Gastrocnemius medialis (tissue), 4 donors: ENCODE measurements at regions not wholly inside any gene's neighbourhood (a gene's known extent, or its start where the extent isn't known, plus 50 kb on each side); places are given as distances from the start of the nearest gene placed in this dataset.

Experiments
- ATAC-seq, 2 donors: fragments of 150-250 bp; one replicate each; pipeline ENCODE4 v1.9.1; 2016
- DNase-seq, 2 donors: peaks; one replicate each; pipeline ENCODE4 v3.0.0-alpha.2; 2019
- H3K27ac ChIP-seq, 4 donors: fragments of 200-600 bp; sonication (generic); 1 replicate in 1 of 4; 2 replicates in 3 of 4; pipeline ENCODE4 v1.5.1; 2016 to 2018; ENCODE audit warnings: mild to moderate bottlenecking in 2 of 4, moderate library complexity in 1 of 4
- H3K27me3 ChIP-seq, 3 donors: fragments of 200-600 bp; sonication (generic) in 2 of 3; 1 replicate in 1 of 3; 2 replicates in 2 of 3; pipeline versions ENCODE4 v1.5.1 to v1.6.0; 2016 to 2019; ENCODE audit warnings: mild to moderate bottlenecking in 1 of 3, moderate library complexity in 1 of 3
- H3K36me3 ChIP-seq, 2 donors: fragments of 200-600 bp; sonication (generic) in 1 of 2; one replicate each; pipeline ENCODE4 v1.5.1; 2017 to 2018
- H3K4me1 ChIP-seq, 2 donors: fragments of 200-600 bp; sonication (generic) in 1 of 2; one replicate each; pipeline ENCODE4 v1.5.1; 2016 to 2017; ENCODE audit warnings: mild to moderate bottlenecking in 2 of 2
- H3K4me3 ChIP-seq, 4 donors: fragments of 200-600 bp; sonication (generic) in 3 of 4; 1 replicate in 1 of 4; 2 replicates in 3 of 4; pipeline ENCODE4 v1.5.1; 2016 to 2019; ENCODE audit warnings: mild to moderate bottlenecking in 2 of 4
- H3K9me3 ChIP-seq, 3 donors: fragments of 200-600 bp; sonication (generic) in 2 of 3; 1 replicate in 1 of 3; 2 replicates in 2 of 3; pipeline ENCODE4 v1.5.1; 2016 to 2019
- POLR2A ChIP-seq, 2 donors: fragments of 450-650 bp; IDR thresholded peaks; one replicate each; pipeline ENCODE4 v1.6.1; 2017; ENCODE audit warnings: antibody characterized with exemption in 2 of 2, mild to moderate bottlenecking in 2 of 2, moderate library complexity in 2 of 2
- in situ Hi-C, 4 donors: fragments of 200-750 bp; cut with MboI; loops; one replicate each; pipeline versions ENCODE4 v1.15.0 to v1.8.0; 2017; ENCODE audit warnings: low sequenced_read_pairs in 4 of 4
- intact Hi-C: fragments of 100-400 bp; cut with DNase I; formaldehyde crosslinking; loops from one replicate; pipeline ENCODE4 v1.15.1; 2023; ENCODE audit warnings: low total_unique reads
- TF ChIP-seq, protein P1 (sequence below), 5 experiments: fragments of 450-650 bp in 3 of 5; fragments of 200-600 bp in 2 of 5; sonication (generic) in 2 of 5; IDR thresholded peaks in 4 of 5; conservative IDR thresholded peaks in 1 of 5; 1 replicate in 4 of 5; 2 replicates in 1 of 5; pipeline ENCODE4 v1.5.1; 2016 to 2019; ENCODE audit warnings: antibody characterized with exemption in 5 of 5, mild to moderate bottlenecking in 3 of 5, moderate library complexity in 3 of 5

DNA sequence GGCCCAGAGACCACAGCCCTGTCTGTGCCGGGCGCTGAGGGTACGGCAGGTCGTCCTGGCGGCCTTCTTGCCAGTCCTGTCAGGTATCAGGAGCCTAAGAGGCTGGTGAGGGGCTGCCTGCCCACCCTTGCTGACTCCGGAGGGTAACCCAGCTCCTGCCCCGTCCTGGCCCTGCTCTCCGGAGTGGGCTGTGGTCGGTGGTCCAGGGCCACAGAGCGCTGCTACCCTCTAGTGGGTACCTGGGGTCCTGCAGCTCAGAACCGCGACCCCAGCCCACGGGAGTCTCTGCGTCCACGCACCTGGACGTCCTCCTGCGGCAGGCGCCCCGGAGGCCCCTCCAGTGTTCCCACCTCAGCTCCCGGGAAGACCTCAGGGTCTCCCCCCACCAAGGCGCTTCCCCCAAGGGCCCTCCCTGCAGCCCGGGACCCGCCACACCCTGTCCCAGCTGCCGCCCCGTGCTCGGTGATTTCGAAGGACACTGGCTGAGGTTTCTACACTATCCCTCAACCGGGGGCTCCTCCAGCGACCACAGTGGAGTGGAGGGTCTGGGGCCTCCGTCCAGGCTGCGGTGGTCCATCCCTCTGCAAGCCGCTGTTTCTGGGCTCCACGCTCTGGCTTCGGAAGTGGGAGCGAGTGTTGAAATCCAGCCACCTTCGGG is 75.9 kb upstream of the FBRSL1 start:
- in situ Hi-C loops = loop anchor here in 1 of 4 donors (25.0 kb wide), 2 partner anchors 123 to 198 kb away; partner anchors contain the start of genes LRCOL1 and P2RX2
- Histone ChIP-seq H3K4me3 (no peak overlapping the region), H3K4me1 (no peaks in the 10 kb centered on the region), H3K36me3 (no peaks in the 10 kb centered on the region), H3K27ac (no peak overlapping the region), H3K9me3 (no peaks in the 10 kb centered on the region), H3K27me3 (peaks cover 24 to 30% (median 27%) of the 10 kb centered on the region in 3 donors)
- TF ChIP-seq, protein P1, sequence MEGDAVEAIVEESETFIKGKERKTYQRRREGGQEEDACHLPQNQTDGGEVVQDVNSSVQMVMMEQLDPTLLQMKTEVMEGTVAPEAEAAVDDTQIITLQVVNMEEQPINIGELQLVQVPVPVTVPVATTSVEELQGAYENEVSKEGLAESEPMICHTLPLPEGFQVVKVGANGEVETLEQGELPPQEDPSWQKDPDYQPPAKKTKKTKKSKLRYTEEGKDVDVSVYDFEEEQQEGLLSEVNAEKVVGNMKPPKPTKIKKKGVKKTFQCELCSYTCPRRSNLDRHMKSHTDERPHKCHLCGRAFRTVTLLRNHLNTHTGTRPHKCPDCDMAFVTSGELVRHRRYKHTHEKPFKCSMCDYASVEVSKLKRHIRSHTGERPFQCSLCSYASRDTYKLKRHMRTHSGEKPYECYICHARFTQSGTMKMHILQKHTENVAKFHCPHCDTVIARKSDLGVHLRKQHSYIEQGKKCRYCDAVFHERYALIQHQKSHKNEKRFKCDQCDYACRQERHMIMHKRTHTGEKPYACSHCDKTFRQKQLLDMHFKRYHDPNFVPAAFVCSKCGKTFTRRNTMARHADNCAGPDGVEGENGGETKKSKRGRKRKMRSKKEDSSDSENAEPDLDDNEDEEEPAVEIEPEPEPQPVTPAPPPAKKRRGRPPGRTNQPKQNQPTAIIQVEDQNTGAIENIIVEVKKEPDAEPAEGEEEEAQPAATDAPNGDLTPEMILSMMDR (IDR thresholded peaks at IDR 0.05 in 4 of 5, conservative IDR thresholded peaks at IDR 0.05 in 1 of 5) = no peak
- no peak for TF ChIP-seq POLR2A (IDR thresholded peaks at IDR 0.05)
- intact Hi-C loops = loop anchor here (10.0 kb wide), 1 partner anchor 259 kb away; no protein-coding TSS in a partner anchor
- ATAC-seq (no peak), DNase-seq (no peak)

DNA sequence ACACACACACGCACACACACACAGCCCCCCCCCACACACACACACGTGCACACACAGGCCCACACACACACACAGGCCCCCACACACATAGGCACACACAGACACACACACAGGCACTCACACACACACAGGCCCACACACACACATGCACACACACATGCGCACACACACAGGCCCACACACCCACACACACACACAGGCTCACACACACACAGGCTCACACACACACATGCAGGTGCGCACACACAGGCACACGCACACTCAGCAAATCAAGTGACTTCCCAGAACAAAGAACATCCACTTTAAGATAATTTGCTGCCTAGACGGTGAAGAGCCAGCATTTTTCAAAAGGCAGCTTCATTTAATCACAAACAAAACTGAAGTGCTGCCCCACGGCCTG is 78.5 kb upstream of the FBRSL1 start:
- H3K27ac ChIP-seq = no peak overlapping the region
- intact Hi-C loops = loop anchor here (10.0 kb wide), 1 partner anchor 257 kb away; no protein-coding TSS in a partner anchor
- H3K4me3 ChIP-seq = no peak overlapping the region
- DNase-seq (no peak), ATAC-seq (no peak)
- TF ChIP-seq, protein P1 (IDR thresholded peaks at IDR 0.05 in 4 of 5, conservative IDR thresholded peaks at IDR 0.05 in 1 of 5) = no peak
- TF ChIP-seq POLR2A (IDR thresholded peaks at IDR 0.05) = no peak
- peaks cover 7 to 17% (median 10%) of the 10 kb centered on the region in 3 donors for H3K27me3 ChIP-seq
- no peaks in the 10 kb centered on the region for H3K9me3 ChIP-seq
- in situ Hi-C loops = loop anchor here in 1 of 4 donors (25.0 kb wide), 2 partner anchors 126 to 201 kb away; partner anchors contain the start of genes LRCOL1 and P2RX2
- no peaks in the 10 kb centered on the region for H3K4me1 ChIP-seq
- no peaks in the 10 kb centered on the region for H3K36me3 ChIP-seq

DNA sequence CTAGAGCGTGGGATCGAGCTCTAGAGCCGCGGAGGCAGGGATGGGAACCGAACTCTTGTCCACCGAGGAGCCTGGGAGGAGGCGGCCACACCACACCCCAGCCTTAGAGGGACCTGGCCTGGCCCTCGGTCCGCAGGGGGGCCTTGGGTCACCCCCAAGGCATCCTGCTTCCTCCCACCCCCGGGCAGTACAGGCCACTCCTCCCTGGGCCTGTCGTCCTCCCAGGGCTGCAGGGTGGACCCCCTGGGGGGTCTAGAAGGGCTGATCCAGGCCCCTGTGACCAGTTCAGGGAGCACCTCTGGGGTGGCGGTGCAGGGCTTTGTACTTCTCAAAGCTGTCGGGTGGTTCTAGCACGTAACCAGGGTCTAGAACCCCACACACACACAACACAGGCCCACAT is 79.1 kb upstream of the FBRSL1 start:
- TF ChIP-seq, protein P1 (IDR thresholded peaks at IDR 0.05 in 4 of 5, conservative IDR thresholded peaks at IDR 0.05 in 1 of 5) = no peak
- no peak for TF ChIP-seq POLR2A (IDR thresholded peaks at IDR 0.05)
- intact Hi-C loops = loop anchor here (10.0 kb wide), 1 partner anchor 256 kb away; no protein-coding TSS in a partner anchor
- Histone ChIP-seq H3K27me3 (peaks cover 7 to 17% (median 7%) of the 10 kb centered on the region in 3 donors), H3K36me3 (no peaks in the 10 kb centered on the region), H3K27ac (no peak overlapping the region), H3K9me3 (no peaks in the 10 kb centered on the region), H3K4me1 (no peaks in the 10 kb centered on the region), H3K4me3 (no peak overlapping the region)
- DNase-seq (no peak), ATAC-seq (no peak)
- in situ Hi-C loops = loop anchor here in 1 of 4 donors (25.0 kb wide), 2 partner anchors 126 to 201 kb away; partner anchors contain the start of genes LRCOL1 and P2RX2

DNA sequence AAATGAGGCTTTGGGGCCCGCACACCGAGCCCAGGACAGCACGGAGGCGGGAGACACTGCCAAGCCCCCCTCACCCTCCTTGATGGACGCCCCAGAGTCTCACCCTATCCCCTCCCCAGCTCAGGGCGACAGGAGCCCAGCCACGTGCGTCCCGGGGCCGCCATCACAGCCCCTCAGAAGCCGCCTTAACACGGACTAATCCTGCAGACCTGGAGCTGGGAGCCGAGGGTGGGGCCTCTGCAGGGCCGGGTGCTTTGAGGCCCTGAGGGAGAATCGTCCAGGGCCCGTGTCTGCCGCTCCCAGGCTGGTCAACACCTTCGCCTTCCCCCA is 79.7 kb upstream of the FBRSL1 start:
- Histone ChIP-seq H3K27ac (no peak overlapping the region), H3K4me3 (no peak overlapping the region), H3K4me1 (no peaks in the 10 kb centered on the region), H3K27me3 (peaks cover 7 to 12% (median 7%) of the 10 kb centered on the region in 3 donors), H3K9me3 (no peaks in the 10 kb centered on the region), H3K36me3 (no peaks in the 10 kb centered on the region)
- intact Hi-C loops (loop anchor here (10.0 kb wide), 1 partner anchor 255 kb away; no protein-coding TSS in a partner anchor), in situ Hi-C loops (loop anchor here in 1 of 4 donors (25.0 kb wide), 2 partner anchors 127 to 202 kb away; partner anchors contain the start of genes LRCOL1 and P2RX2)
- no peak for DNase-seq
- ATAC-seq = no peak
- TF ChIP-seq, protein P1 (IDR thresholded peaks at IDR 0.05 in 4 of 5, conservative IDR thresholded peaks at IDR 0.05 in 1 of 5) = no peak
- TF ChIP-seq POLR2A (IDR thresholded peaks at IDR 0.05) = no peak
